VCaP (cell line): ENCODE measurements at regions not wholly inside any gene's neighbourhood (a gene's known extent, or its start where the extent isn't known, plus 50 kb on each side); places are given as distances from the start of the nearest gene placed in this dataset.

ENCODE experiments used
- H3K27ac ChIP-seq: fragments of 450-650 bp; 2 replicates; pipeline ENCODE4 v1.5.1; 2017
- TF ChIP-seq, protein P1 (sequence below): fragments of 450-650 bp; conservative IDR thresholded peaks from 2 replicates; pipeline ENCODE4 v1.5.1; 2017; ENCODE audit warnings: mild to moderate bottlenecking, moderate library complexity

- no peak overlapping the region for H3K27ac ChIP-seq
- TF ChIP-seq, protein P1, sequence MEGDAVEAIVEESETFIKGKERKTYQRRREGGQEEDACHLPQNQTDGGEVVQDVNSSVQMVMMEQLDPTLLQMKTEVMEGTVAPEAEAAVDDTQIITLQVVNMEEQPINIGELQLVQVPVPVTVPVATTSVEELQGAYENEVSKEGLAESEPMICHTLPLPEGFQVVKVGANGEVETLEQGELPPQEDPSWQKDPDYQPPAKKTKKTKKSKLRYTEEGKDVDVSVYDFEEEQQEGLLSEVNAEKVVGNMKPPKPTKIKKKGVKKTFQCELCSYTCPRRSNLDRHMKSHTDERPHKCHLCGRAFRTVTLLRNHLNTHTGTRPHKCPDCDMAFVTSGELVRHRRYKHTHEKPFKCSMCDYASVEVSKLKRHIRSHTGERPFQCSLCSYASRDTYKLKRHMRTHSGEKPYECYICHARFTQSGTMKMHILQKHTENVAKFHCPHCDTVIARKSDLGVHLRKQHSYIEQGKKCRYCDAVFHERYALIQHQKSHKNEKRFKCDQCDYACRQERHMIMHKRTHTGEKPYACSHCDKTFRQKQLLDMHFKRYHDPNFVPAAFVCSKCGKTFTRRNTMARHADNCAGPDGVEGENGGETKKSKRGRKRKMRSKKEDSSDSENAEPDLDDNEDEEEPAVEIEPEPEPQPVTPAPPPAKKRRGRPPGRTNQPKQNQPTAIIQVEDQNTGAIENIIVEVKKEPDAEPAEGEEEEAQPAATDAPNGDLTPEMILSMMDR: no peak
Measured at GRCh38 chr2:133959066-133959465, 294.8 kb upstream of the MGAT5 start.

DNA sequence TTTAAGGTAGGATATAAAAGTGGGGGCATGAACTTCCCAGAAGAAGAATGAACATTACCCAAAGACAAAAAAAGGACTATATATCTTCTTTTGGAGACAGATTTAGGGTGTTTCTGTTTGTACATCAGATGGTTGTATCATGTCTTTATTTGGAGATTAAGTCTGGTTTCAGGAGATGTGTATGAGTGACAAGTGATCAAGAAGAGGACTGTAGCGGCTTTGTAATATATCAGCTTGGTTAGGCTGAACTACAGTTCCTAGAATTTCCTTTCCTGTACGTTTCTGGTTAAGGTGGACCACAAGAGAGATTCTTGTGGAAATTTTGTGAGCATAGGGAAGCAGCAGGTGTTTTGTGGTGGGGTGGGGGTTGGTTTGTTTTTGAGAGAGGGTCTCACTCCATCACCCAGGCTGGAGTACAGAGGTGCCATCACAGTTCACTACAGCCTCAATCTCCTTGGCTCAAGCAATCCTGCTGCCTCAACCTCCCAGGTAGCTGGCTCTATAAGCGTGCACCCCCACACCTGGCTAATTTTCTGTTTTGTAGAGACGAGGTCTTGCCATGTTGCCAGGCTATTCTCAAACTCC is 287.1 kb upstream of the MGAT5 start:
- TF ChIP-seq, protein P1: no peak
- no peak overlapping the region for H3K27ac ChIP-seq

DNA sequence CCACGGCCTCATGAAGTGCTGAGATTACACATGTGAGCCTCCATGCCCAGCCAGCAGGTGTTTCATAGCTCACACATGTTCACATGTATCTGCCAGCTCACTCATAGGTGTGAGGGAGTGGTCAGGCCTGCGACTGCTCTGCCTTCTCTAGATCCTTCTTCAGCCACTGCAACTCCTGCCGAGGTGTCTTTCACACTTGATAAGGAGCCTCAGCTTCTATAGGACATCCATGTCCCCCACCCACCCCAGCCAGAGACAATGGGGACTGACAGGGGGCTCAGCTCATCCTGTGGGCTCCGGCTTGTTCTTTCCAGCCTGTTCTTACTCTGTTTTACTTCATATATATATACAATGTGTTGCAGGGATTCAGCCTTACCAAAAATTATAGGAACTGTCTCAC is 286.5 kb upstream of the MGAT5 start:
- no peak overlapping the region for H3K27ac ChIP-seq
- TF ChIP-seq, protein P1: no peak

GRCh38 chr2:133968446-133968845 is 285.4 kb upstream of the MGAT5 start:
- TF ChIP-seq, protein P1: no peak
- H3K27ac ChIP-seq: no peak overlapping the region

DNA sequence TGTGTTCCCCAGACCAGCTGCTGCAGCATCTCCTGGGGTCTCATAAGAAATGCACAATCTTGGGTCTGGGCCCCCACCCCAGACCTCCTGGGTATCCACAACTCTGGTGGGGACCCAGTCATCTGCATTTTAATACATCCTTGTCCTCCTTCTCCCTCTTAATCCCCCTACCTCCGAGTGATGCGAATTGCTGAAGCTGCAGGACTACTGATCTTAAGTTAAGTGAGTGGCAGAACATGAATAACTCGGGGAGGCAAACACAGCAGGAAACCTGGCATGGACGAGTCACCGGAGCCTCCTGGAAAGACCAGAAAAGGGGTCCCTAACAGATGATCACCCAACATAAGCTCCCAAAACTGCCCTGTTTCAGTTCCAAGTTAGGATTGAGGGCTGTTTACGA is 283.2 kb upstream of the MGAT5 start:
- TF ChIP-seq, protein P1: no peak
- H3K27ac ChIP-seq: no peak overlapping the region

DNA sequence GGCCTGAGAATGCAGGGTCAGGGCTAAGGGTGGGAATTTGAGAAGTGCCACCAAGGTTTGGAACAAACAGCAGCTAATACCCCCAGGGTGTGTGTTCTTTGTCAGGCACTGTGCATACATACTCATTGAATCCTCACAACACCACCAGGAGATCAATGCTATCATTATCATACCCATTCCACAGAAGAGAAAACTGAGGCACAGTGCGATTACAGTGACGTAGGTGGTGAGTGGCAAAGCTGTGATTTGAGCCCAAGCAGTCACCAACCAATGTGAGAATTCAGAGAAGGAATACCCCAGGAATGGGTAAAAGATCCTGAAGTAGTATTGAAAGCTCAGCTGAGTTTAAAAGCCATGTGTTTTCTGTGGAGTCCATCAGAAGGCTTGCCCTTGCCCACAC is 281.6 kb upstream of the MGAT5 start:
- TF ChIP-seq, protein P1: no peak

DNA sequence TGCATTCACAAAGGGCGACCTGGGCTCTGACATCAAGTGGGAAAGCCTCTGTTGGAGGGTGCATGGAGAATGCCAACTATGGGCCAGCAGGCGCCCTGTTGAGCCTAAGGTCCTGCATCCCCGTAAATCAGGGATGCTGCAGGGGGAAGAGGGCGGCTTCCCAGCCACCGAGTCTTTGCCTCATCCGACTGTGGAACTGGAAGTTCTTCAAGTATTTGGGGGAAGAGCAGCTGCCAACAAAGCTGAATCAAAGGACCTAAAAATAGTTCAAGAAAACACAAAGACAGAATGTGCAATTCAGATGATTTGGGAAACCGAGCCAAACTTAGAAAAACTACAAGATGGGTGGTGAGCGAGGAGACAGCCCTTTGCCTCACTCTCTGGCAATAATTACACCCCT is 281.1 kb upstream of the MGAT5 start:
- TF ChIP-seq, protein P1: no peak
- no peak overlapping the region for H3K27ac ChIP-seq

More for the DNA sequence above, 281.6 kb upstream of the MGAT5 start:
- H3K27ac ChIP-seq: no peak overlapping the region
